CD4-positive, alpha-beta memory T cell (primary cell): ENCODE measurements at regions not wholly inside any gene's neighbourhood (a gene's known extent, or its start where the extent isn't known, plus 50 kb on each side); places are given as distances from the start of the nearest gene placed in this dataset.
"Not testable (repeated sequence)": the region's sequence is repeated elsewhere in the genome, so short reads cannot be mapped to it uniquely, and the experiment has no call there.

ENCODE experiments used
- CTCF ChIA-PET: fragments of 350-600 bp; sonication (Branson Sonifier 250); formaldehyde crosslinking; loops from one replicate; lab custom pipeline; 2021; ENCODE audit warnings: inconsistent platforms; ENCODE audit not compliant: partially characterized antibody; lab: Charles Lee
- POLR2A ChIA-PET: fragments of 350-600 bp; sonication (Branson Sonifier 250); formaldehyde crosslinking; loops from one replicate; lab custom pipeline; 2021; ENCODE audit not compliant: partially characterized antibody; lab: Charles Lee
- DNase-seq, 5 donors: peaks; one replicate each; pipeline versions ENCODE4 v3.0.0 to v3.0.0-alpha.2; 2020 to 2022; ENCODE audit warnings: mixed read lengths in 1 of 5
- H3K27ac ChIP-seq: one replicate; pipeline ENCODE4 v1.7.0; 2013; ENCODE audit warnings: low read depth, low read length
- H3K27me3 ChIP-seq: 2 replicates; pipeline ENCODE4 v1.7.0; 2013; ENCODE audit warnings: mild to moderate bottlenecking, low read length, moderate library complexity; ENCODE audit not compliant: insufficient read depth
- H3K36me3 ChIP-seq: 2 replicates; pipeline ENCODE4 v1.7.0; 2013; ENCODE audit warnings: mild to moderate bottlenecking, low read length, moderate library complexity; ENCODE audit not compliant: insufficient read depth
- H3K4me1 ChIP-seq: 2 replicates; pipeline ENCODE4 v1.7.0; 2013; ENCODE audit warnings: mild to moderate bottlenecking, low read length, moderate library complexity; ENCODE audit not compliant: insufficient read depth
- H3K4me3 ChIP-seq, 2 donors: one replicate each; pipeline ENCODE4 v1.7.0; 2013; ENCODE audit warnings: low read length in 2 of 2, mild to moderate bottlenecking in 1 of 2
- H3K9me3 ChIP-seq, 2 donors: one replicate each; pipeline ENCODE4 v1.7.0; 2013; ENCODE audit warnings: low read length in 2 of 2, control low read depth in 1 of 2; ENCODE audit not compliant: control insufficient read depth in 1 of 2
- H3K27ac Mint-ChIP-seq, 7 donors: one replicate each; pipeline ENCODE4 v1.8.0; 2020 to 2021; ENCODE audit warnings: mixed read lengths in 7 of 7, mild to moderate bottlenecking in 6 of 7, inconsistent platforms in 3 of 7, moderate library complexity in 3 of 7
- H3K27me3 Mint-ChIP-seq, 2 donors: one replicate each; pipeline ENCODE4 v1.8.0; 2020 to 2021; ENCODE audit warnings: mixed read lengths in 2 of 2
- H3K36me3 Mint-ChIP-seq, 2 donors: one replicate each; pipeline ENCODE4 v1.8.0; 2020 to 2021; ENCODE audit warnings: mixed read lengths in 2 of 2, inconsistent platforms in 1 of 2, mild to moderate bottlenecking in 1 of 2
- H3K4me1 Mint-ChIP-seq, 4 donors: one replicate each; pipeline ENCODE4 v1.8.0; 2020 to 2021; ENCODE audit warnings: mixed read lengths in 4 of 4, mild to moderate bottlenecking in 1 of 4
- H3K4me3 Mint-ChIP-seq, 8 donors: one replicate each; pipeline ENCODE4 v1.8.0; 2020 to 2021; ENCODE audit warnings: mixed read lengths in 8 of 8, mild to moderate bottlenecking in 7 of 8, moderate library complexity in 6 of 8, inconsistent platforms in 3 of 8
- H3K9me3 Mint-ChIP-seq, 8 donors: one replicate each; pipeline ENCODE4 v1.8.0; 2020 to 2021; ENCODE audit warnings: mixed read lengths in 8 of 8, mild to moderate bottlenecking in 5 of 8, inconsistent platforms in 3 of 8, moderate library complexity in 1 of 8
- intact Hi-C: fragments of 100-400 bp; cut with micrococcal nuclease; formaldehyde crosslinking; loops from one replicate; pipeline ENCODE4 v1.15.1; 2023

DNA sequence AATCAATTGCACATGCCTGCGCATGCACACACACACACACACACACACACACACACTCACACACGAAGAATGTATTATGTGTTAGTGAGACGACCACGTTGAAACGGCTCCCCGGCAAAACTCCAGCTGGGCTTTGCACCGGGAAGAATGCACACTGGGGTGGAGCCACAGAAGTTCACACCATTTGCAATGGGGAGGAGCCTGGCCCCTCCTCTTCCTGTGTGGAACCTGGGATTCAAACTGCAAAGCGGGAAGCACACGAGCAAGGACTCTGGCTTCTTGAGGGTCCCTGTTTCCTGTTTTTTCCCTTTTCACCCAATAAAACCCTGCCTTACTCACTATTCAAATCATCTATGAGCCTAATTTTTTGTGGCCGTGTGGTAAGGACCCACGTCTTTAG lies 304.0 kb upstream of the TMEFF2 start:
- Histone ChIP-seq H3K9me3 (no peaks in the 10 kb centered on the region), H3K27me3 (no peaks in the 10 kb centered on the region), H3K36me3 (no peaks in the 10 kb centered on the region), H3K27ac (no peak overlapping the region), H3K4me3 (no peak overlapping the region), H3K4me1 (no peaks in the 10 kb centered on the region)
- Mint-ChIP-seq H3K36me3 (no peaks in the 10 kb centered on the region), H3K27me3 (no peaks in the 10 kb centered on the region), H3K4me3 (no peak overlapping the region), H3K4me1 (peaks cover 0 to 2% (median 0%) of the 10 kb centered on the region in 4 donors), H3K27ac (no peak overlapping the region), H3K9me3 (no peaks in the 10 kb centered on the region)
- CTCF ChIA-PET: no interaction called here
- intact Hi-C loops: no loop called here
- POLR2A ChIA-PET: no interaction called here
- no peak for DNase-seq

DNA sequence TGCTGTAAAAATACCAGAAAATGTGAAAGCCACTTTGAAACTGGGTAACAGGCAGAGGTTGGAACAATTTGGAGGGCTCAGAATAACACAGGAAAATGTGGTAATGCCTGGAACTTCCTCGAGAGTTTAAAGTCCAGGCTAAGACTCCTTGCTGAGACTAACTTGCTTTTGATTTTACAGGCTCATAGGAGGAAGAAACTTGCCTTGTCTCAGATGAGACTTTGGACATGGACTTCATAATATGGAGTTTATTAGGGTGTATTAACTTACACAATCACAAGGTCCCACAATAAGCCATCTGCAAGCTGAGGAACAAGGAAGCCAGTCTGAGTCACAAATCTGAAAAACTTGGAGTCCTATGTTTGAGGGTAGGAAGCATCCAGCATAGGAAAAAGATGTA lies 293.4 kb upstream of the TMEFF2 start:
- POLR2A ChIA-PET, H3K27ac ChIP-seq, H3K9me3 ChIP-seq, H3K27ac Mint-ChIP-seq, intact Hi-C loops, H3K27me3 Mint-ChIP-seq, H3K4me1 ChIP-seq, H3K9me3 Mint-ChIP-seq, H3K36me3 ChIP-seq, H3K4me1 Mint-ChIP-seq, H3K4me3 ChIP-seq, H3K27me3 ChIP-seq, H3K36me3 Mint-ChIP-seq, H3K4me3 Mint-ChIP-seq, CTCF ChIA-PET, DNase-seq: not testable (repeated sequence)

DNA sequence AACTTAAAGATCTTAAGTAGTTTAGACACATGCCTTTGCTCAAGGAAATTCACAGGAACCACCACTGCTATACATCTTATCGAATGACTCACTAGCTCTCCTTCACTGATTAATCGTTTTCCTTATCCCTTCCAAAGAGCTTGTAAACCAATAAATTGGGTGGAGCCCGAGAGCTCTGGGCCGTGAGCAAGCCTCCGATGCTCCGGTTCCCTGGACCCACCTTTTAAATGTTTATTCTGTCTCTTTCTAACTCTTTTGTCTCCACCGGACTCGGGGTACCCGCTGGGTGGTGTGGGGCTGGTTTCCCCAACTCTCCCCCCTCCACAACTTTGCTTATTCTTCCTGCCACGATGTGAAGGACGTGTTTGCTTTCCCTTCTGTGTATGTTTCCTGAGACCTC lies 292.9 kb upstream of the TMEFF2 start:
- Histone ChIP-seq H3K9me3 (no peaks in the 10 kb centered on the region), H3K4me3 (no peak overlapping the region), H3K36me3 (no peaks in the 10 kb centered on the region), H3K27me3 (no peaks in the 10 kb centered on the region), H3K4me1 (no peaks in the 10 kb centered on the region), H3K27ac (no peak overlapping the region)
- Mint-ChIP-seq H3K27ac (no peak overlapping the region), H3K9me3 (peaks cover 0 to 4% (median 2%) of the 10 kb centered on the region in 8 donors), H3K27me3 (no peaks in the 10 kb centered on the region), H3K4me3 (no peak overlapping the region), H3K4me1 (no peaks in the 10 kb centered on the region), H3K36me3 (no peaks in the 10 kb centered on the region)
- ChIA-PET POLR2A (no interaction called here), CTCF (no interaction called here)
- no peak for DNase-seq
- intact Hi-C loops: no loop called here

DNA sequence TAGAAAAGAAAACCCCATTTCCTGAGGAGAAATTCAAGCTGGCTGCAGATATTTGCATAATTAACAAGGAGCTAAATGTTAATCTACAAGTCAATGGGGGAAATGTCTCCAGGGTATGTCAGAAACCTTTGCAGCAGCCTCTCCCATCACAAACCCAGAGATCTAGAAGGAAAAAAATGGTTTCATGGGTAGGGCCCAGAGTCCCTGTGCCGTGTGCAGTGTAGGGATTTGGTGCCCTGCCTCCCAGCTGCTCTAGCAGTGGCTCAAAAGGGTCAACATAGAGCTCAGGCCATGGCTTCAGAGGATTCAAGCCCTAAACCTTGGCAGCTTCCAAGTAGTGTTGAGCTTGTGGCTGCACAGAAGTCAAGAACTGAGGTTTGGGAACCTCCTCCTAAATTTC lies 290.2 kb upstream of the TMEFF2 start:
- intact Hi-C loops: no loop called here
- Histone ChIP-seq H3K9me3 (no peaks in the 10 kb centered on the region), H3K4me1 (no peaks in the 10 kb centered on the region), H3K27me3 (no peaks in the 10 kb centered on the region), H3K36me3 (no peaks in the 10 kb centered on the region), H3K27ac (no peak overlapping the region), H3K4me3 (no peak overlapping the region)
- Mint-ChIP-seq H3K36me3 (no peaks in the 10 kb centered on the region), H3K27me3 (no peaks in the 10 kb centered on the region), H3K9me3 (peaks cover 0 to 4% (median 0%) of the 10 kb centered on the region in 8 donors), H3K4me1 (no peaks in the 10 kb centered on the region), H3K4me3 (no peak overlapping the region), H3K27ac (no peak overlapping the region)
- no peak for DNase-seq
- POLR2A ChIA-PET: no interaction called here
- CTCF ChIA-PET: no interaction called here

DNA sequence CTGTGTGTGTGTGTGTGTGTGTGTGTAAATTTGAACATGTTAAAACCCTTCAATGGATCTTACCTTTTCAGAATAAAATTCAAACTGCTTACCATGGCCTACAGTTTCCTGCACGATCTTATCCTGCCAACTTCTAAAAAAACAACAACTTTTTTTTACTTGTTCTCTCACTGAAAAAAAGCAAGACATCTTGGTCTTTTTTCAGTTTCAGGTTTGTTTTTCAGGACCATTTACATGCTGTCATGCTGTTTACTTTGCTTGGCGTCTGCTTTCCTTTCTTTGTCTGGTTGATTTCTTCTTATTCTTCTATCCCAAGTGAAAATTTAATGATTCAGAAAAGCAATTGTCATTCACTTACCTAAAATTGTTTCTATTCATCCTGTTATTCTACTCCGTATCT lies 286.3 kb upstream of the TMEFF2 start:
- H3K36me3 ChIP-seq: no peaks in the 10 kb centered on the region
- no peak for DNase-seq
- peaks cover 0 to 2% (median 0%) of the 10 kb centered on the region in 8 donors for H3K9me3 Mint-ChIP-seq

DNA sequence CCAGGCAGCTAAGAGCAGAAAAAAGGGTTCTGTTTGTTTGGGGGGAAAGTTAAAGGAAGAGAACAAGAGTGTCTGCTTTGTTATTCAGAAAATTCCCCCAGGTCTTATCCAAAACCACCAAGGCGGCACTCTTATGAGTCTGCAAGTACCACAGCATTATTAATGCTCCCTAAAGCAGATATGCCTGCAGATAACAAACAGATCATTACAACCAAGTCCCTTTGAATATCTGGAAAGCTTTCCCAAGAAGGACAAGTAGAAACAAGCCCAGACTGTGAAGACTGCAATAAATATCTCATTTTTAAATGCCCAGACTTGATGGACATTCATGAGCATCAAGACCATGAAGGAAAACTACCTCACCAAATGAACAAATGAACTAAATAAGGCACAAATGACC lies 278.6 kb upstream of the TMEFF2 start:
- no peaks in the 10 kb centered on the region for H3K9me3 ChIP-seq
- no peak overlapping the region for H3K27ac Mint-ChIP-seq
- CTCF ChIA-PET: no interaction called here

More for the DNA sequence above, 286.3 kb upstream of the TMEFF2 start:
- Histone ChIP-seq H3K27ac (no peak overlapping the region), H3K27me3 (no peaks in the 10 kb centered on the region), H3K4me3 (no peak overlapping the region), H3K9me3 (no peaks in the 10 kb centered on the region), H3K4me1 (no peaks in the 10 kb centered on the region)
- Mint-ChIP-seq H3K4me1 (no peaks in the 10 kb centered on the region), H3K27ac (no peak overlapping the region), H3K4me3 (no peak overlapping the region), H3K27me3 (no peaks in the 10 kb centered on the region), H3K36me3 (no peaks in the 10 kb centered on the region)
- intact Hi-C loops: no loop called here
- CTCF ChIA-PET: no interaction called here
- POLR2A ChIA-PET: no interaction called here

DNA sequence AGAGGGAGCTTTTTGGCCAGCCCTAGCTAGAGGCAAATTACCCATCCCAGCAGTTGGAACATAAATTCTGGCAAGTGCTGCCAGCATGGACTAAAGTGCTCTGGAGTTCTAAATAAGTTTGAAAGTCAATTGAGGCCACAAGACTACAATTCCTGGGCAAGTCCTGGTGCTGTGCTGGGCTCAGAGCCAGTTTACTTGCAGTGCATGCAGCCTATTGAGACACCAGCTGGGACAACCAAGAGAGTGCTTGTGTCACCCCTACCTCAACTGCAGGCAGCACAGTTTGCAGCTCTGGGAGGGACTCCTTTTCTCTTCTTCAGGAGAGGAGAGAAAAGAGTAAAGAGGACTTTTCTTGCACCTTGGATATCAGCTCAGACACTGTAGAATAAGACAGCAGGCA lies 277.2 kb upstream of the TMEFF2 start:
- Histone ChIP-seq H3K36me3 (no peaks in the 10 kb centered on the region), H3K27me3 (no peaks in the 10 kb centered on the region), H3K4me3 (no peak overlapping the region), H3K4me1 (no peaks in the 10 kb centered on the region), H3K9me3 (no peaks in the 10 kb centered on the region), H3K27ac (no peak overlapping the region)
- Mint-ChIP-seq H3K9me3 (peaks cover 0 to 14% (median 11%) of the 10 kb centered on the region in 8 donors), H3K4me3 (no peak overlapping the region), H3K36me3 (no peaks in the 10 kb centered on the region), H3K27me3 (no peaks in the 10 kb centered on the region), H3K4me1 (no peaks in the 10 kb centered on the region), H3K27ac (no peak overlapping the region)
- intact Hi-C loops: no loop called here
- CTCF ChIA-PET: no interaction called here
- POLR2A ChIA-PET: no interaction called here
- no peak for DNase-seq

More for the DNA sequence above, 278.6 kb upstream of the TMEFF2 start:
- H3K27ac ChIP-seq: no peak overlapping the region
- no peaks in the 10 kb centered on the region for H3K27me3 ChIP-seq
- no peaks in the 10 kb centered on the region for H3K36me3 ChIP-seq
- Mint-ChIP-seq H3K27me3 (no peaks in the 10 kb centered on the region), H3K4me3 (no peak overlapping the region), H3K9me3 (peaks cover 0 to 14% (median 11%) of the 10 kb centered on the region in 8 donors), H3K36me3 (no peaks in the 10 kb centered on the region), H3K4me1 (no peaks in the 10 kb centered on the region)
- intact Hi-C loops: no loop called here
- H3K4me1 ChIP-seq: no peaks in the 10 kb centered on the region
- DNase-seq: no peak
- no peak overlapping the region for H3K4me3 ChIP-seq
- POLR2A ChIA-PET: no interaction called here

DNA sequence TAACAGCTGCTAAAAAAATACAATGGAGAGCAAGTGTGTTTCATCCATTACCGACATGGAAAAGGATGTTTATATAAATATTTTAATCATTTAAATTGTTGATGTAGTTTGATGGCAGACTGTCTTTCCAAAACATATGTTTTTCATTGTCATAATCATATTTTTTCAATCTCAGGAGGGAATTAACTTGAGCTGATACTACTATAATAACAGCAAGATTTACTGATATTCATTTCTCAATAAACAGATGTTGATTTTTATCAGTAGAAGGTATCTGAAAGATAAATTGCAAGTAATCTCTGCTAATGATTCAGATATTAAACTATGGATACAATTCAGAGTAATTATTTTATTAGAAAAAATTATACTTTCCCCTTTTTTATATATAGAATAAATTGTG lies 274.9 kb upstream of the TMEFF2 start:
- H3K4me1 Mint-ChIP-seq: no peaks in the 10 kb centered on the region

More for the DNA sequence above, 274.9 kb upstream of the TMEFF2 start:
- Mint-ChIP-seq H3K36me3 (no peaks in the 10 kb centered on the region), H3K4me3 (no peak overlapping the region), H3K9me3 (peaks cover 0 to 14% (median 10%) of the 10 kb centered on the region in 8 donors), H3K27me3 (no peaks in the 10 kb centered on the region), H3K27ac (no peak overlapping the region)
- no peaks in the 10 kb centered on the region for H3K27me3 ChIP-seq
- no peaks in the 10 kb centered on the region for H3K4me1 ChIP-seq
- no peak overlapping the region for H3K27ac ChIP-seq
- CTCF ChIA-PET: no interaction called here
- no peaks in the 10 kb centered on the region for H3K9me3 ChIP-seq
- POLR2A ChIA-PET: no interaction called here
- H3K36me3 ChIP-seq: no peaks in the 10 kb centered on the region
- intact Hi-C loops: no loop called here
- no peak overlapping the region for H3K4me3 ChIP-seq
- DNase-seq: no peak
